ENCODE measurements at regions not wholly inside any gene's neighbourhood (a gene's known extent, or its start where the extent isn't known, plus 50 kb on each side); places are given as distances from the start of the nearest gene placed in this dataset.

DNA sequence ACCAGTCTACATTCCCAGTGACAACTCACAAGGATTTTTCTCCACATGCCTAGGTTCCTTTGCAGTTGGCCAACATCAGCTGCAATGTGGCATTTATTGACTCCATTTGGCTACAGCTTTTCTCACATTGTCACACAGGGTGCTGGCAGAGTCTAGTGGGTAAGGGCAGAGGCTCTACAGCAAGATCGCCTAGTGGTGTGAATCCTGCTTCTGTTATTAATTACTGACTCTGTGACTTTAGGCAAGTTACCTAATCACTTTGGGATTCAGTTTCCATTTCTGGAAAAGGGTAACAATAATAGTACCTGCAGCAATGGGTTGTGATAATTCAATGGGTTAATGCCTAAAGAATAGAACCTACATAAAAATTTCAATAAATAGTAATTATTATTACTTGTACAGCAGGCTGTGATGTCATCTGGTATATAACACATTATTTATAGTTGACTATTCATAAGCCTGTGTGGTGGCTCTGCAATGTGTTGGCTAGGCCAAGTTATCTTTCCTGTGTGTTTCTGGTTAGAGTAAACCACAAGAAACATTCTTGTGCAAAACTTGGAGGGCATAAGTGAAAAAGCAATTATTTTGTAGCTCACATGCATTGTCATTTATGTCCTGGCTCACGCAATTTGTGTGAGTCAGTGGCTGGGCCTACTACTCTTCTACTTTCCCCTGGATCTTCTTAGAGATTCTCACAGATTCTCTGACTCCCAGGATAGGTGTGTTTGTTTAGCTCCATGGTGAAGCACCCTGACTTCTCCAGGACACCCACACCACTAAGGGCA lies 59.5 kb downstream of the PTGS2 start:
- H3K4me3 ChIP-seq (ENCODE audit: low read length in 2 of 2), result no peak overlapping the region
- peaks cover 4 to 17% of the 10 kb centered on the region in 2 donors for H3K4me1 ChIP-seq (ENCODE audit: control insufficient read depth in 2 of 2, insufficient read depth in 2 of 2, low read length in 2 of 2)
- no peaks in the 10 kb centered on the region for H3K9me3 ChIP-seq (ENCODE audit: control insufficient read depth in 2 of 2, insufficient read depth in 1 of 2, low read length in 1 of 2)
- 71% methylated on average over 2 of the region's 2 CpGs for WGBS
- H3K27ac ChIP-seq (ENCODE audit: low read depth in 1 of 2, low read length in 1 of 2), result no peak overlapping the region
- H3K36me3 ChIP-seq (ENCODE audit: control insufficient read depth in 2 of 2, insufficient read depth in 2 of 2, low read length in 1 of 2), result no peaks in the 10 kb centered on the region
- no peaks in the 10 kb centered on the region for H3K27me3 ChIP-seq (ENCODE audit: control insufficient read depth in 2 of 2, insufficient read depth in 1 of 2, low read length in 1 of 2)
- peak in 2 of 9 donors; percentile 13 to 50 for DNase-seq (ENCODE audit: low read depth in 6 of 9, low spot score in 9 of 9)

DNA sequence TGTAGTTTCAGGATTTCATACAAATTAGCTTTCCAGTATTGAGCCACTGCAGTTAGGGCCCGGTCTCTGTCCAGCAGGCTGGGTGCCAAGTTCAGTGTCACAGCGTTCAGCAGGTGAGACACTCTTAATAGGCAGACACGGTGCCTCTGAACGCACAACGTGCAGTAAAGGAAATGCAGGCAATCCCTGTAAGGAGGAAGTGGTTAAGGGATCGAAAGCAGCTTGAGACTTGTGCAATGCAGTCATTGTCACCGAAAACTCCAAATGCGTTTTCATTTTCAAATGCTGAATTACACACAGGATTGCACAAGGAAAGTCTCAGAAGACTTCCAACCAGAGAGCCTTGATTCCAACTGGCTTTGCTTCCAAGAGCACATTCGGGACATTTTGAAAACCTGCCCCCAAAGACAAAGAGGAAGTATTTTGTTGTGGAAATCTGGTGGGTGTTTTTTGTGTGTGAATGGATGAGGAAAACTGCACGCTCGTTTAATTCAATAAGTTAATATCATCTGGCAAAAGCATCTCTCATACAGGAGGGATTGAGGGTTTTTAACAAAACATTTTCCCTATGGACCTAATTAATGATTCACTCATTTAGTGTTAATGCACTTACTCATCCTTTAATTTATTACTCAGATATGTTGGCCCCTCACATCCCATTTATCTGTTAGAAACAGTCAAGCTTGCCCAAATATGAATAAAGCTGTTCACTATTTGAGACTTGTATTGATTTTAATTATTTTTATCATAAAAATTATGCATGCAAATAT lies 61.6 kb downstream of the PTGS2 start:
- H3K27me3 ChIP-seq (ENCODE audit: control insufficient read depth in 2 of 2, insufficient read depth in 1 of 2, low read length in 1 of 2), result no peaks in the 10 kb centered on the region
- peak overlapping the region in 1 of 2 donors; percentile 34 for H3K27ac ChIP-seq (ENCODE audit: low read depth in 1 of 2, low read length in 1 of 2)
- DNase-seq (ENCODE audit: low read depth in 6 of 9, low spot score in 9 of 9), result peak; percentile 27 to 86 (median 55)
- H3K4me3 ChIP-seq (ENCODE audit: low read length in 2 of 2), result peak overlapping the region; percentile 32 to 42
- no peaks in the 10 kb centered on the region for H3K36me3 ChIP-seq (ENCODE audit: control insufficient read depth in 2 of 2, insufficient read depth in 2 of 2, low read length in 1 of 2)
- no peaks in the 10 kb centered on the region for H3K9me3 ChIP-seq (ENCODE audit: control insufficient read depth in 2 of 2, insufficient read depth in 1 of 2, low read length in 1 of 2)
- peaks cover 6 to 23% of the 10 kb centered on the region in 2 donors for H3K4me1 ChIP-seq (ENCODE audit: control insufficient read depth in 2 of 2, insufficient read depth in 2 of 2, low read length in 2 of 2)
- 4% methylated on average over 11 of the region's 11 CpGs for WGBS

DNA sequence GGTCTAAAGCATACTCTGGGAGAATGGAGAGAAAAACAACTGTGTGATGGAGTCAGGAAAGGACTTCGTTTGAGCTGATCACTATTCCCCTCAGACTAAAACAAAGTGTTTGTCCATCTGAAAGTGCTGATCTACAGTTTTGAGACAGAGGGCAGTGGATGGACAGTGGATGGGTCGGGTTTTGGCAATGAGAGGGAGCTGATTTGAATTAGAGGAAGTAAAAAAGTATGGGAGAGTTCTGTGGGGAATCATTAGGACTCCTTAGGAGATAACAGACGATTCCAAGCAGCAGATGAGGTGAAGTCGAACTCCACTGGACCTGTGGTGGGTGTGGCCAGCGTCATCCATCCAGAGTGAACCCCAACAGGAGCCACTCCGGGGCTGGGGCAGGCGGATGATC lies 62.3 kb downstream of the PTGS2 start:
- WGBS, result 46% methylated on average over 7 of the region's 7 CpGs
- Histone ChIP-seq H3K27ac (ENCODE audit: low read depth in 1 of 2, low read length in 1 of 2) (no peak overlapping the region), H3K9me3 (ENCODE audit: control insufficient read depth in 2 of 2, insufficient read depth in 1 of 2, low read length in 1 of 2) (no peaks in the 10 kb centered on the region), H3K4me3 (ENCODE audit: low read length in 2 of 2) (no peak overlapping the region), H3K4me1 (ENCODE audit: control insufficient read depth in 2 of 2, insufficient read depth in 2 of 2, low read length in 2 of 2) (peaks cover 6 to 23% of the 10 kb centered on the region in 2 donors), H3K27me3 (ENCODE audit: control insufficient read depth in 2 of 2, insufficient read depth in 1 of 2, low read length in 1 of 2) (no peaks in the 10 kb centered on the region), H3K36me3 (ENCODE audit: control insufficient read depth in 2 of 2, insufficient read depth in 2 of 2, low read length in 1 of 2) (no peaks in the 10 kb centered on the region)
- DNase-seq (ENCODE audit: low read depth in 6 of 9, low spot score in 9 of 9), result no peak

DNA sequence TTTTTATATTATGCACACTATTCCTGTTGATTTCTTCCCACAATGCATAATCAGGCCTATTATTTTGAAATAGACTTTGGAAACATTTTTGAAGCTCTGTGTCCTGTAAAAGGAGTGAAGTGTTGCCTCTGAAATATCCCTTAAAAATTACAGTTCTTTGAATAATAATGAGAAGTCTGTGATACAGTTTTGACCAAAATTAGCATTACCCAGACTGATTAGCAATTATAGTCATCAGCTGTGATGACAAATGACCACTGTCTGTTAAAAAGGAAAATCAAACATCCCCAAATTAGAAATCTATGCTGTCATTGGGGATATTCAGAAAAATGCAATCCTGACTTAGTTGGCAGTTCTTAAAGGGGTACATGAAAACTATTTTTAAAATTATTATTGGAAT lies 63.7 kb downstream of the PTGS2 start:
- no peak for DNase-seq (ENCODE audit: low read depth in 6 of 9, low spot score in 9 of 9)
- no peak overlapping the region for H3K27ac ChIP-seq (ENCODE audit: low read depth in 1 of 2, low read length in 1 of 2)
- peaks cover 6 to 23% of the 10 kb centered on the region in 2 donors for H3K4me1 ChIP-seq (ENCODE audit: control insufficient read depth in 2 of 2, insufficient read depth in 2 of 2, low read length in 2 of 2)
- H3K9me3 ChIP-seq (ENCODE audit: control insufficient read depth in 2 of 2, insufficient read depth in 1 of 2, low read length in 1 of 2), result no peaks in the 10 kb centered on the region
- no peaks in the 10 kb centered on the region for H3K27me3 ChIP-seq (ENCODE audit: control insufficient read depth in 2 of 2, insufficient read depth in 1 of 2, low read length in 1 of 2)
- no peak overlapping the region for H3K4me3 ChIP-seq (ENCODE audit: low read length in 2 of 2)
- no peaks in the 10 kb centered on the region for H3K36me3 ChIP-seq (ENCODE audit: control insufficient read depth in 2 of 2, insufficient read depth in 2 of 2, low read length in 1 of 2)

DNA sequence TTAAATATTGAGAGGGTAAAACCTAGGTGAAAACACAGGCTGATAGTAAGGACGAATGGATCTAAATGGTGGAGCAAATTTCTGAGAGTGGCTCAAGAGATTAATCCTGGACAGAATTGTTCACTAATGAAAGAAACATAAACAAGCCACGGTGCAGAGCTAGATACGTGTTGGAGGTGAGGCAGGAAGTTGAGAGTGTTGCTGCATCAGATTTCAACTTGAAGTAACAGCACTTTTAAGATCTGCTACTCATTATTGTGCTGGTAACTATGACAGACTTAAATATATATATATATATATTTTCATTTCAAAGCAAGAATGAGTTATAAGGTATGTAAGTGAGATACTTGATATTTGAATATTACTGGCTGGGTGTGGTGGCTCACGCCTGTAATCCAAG lies 64.9 kb downstream of the PTGS2 start:
- DNase-seq (ENCODE audit: low read depth in 6 of 9, low spot score in 9 of 9), result peak in 2 of 9 donors; percentile 12 to 30
- Histone ChIP-seq H3K4me1 (ENCODE audit: control insufficient read depth in 2 of 2, insufficient read depth in 2 of 2, low read length in 2 of 2) (peaks cover 6 to 15% of the 10 kb centered on the region in 2 donors), H3K4me3 (ENCODE audit: low read length in 2 of 2) (no peak overlapping the region), H3K27ac (ENCODE audit: low read depth in 1 of 2, low read length in 1 of 2) (peak overlapping the region in 1 of 2 donors; percentile 15), H3K36me3 (ENCODE audit: control insufficient read depth in 2 of 2, insufficient read depth in 2 of 2, low read length in 1 of 2) (no peaks in the 10 kb centered on the region), H3K9me3 (ENCODE audit: control insufficient read depth in 2 of 2, insufficient read depth in 1 of 2, low read length in 1 of 2) (no peaks in the 10 kb centered on the region), H3K27me3 (ENCODE audit: control insufficient read depth in 2 of 2, insufficient read depth in 1 of 2, low read length in 1 of 2) (no peaks in the 10 kb centered on the region)
- 56% methylated on average over 4 of the region's 4 CpGs for WGBS

DNA sequence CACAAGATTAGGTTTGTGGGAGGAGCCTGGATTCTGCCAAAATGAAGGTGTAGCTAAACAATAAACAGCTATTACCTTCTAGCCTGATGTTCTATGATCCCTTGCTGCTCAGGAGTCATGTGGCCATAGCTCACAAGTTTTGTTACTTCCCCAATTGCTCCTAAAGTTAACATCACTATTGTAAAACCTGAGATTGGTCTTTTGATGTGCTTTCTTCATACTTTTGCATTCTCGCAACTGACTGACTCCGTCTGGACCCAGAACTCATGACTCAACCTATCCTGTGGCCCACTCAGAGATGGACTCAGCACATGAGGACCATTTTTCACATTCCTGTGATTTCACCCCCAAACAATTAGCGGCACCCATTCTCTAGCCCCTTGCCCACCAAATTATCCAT lies 69.1 kb downstream of the PTGS2 start:
- 99% methylated on average over 3 of the region's 3 CpGs for WGBS
- DNase-seq (ENCODE audit: low read depth in 6 of 9, low spot score in 9 of 9), result no peak

DNA sequence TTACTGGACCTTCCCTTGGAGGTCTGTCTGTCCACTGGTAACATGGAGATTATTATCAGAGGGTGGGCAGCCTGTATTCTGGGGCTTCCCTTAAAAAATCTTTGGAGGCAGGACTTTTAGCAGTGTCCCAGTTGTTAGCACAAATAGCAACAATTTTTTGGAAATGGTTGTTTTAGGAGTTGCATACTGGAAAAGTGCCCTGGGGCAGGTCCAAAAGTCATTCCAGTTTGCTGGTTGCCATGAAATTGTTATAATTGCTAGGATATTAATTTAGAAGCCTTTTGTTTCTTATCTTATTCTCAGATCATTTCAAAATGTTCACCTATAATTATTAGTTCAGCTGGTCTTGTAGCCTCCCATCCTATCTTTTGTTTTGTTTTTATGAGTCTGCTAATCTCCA lies 71.0 kb downstream of the PTGS2 start:
- DNase-seq (ENCODE audit: low read depth in 6 of 9, low spot score in 9 of 9), result no peak
- H3K27ac ChIP-seq (ENCODE audit: low read depth in 1 of 2, low read length in 1 of 2), result no peak overlapping the region
- H3K4me3 ChIP-seq (ENCODE audit: low read length in 2 of 2), result no peak overlapping the region
- H3K36me3 ChIP-seq (ENCODE audit: control insufficient read depth in 2 of 2, insufficient read depth in 2 of 2, low read length in 1 of 2), result no peaks in the 10 kb centered on the region
- no peaks in the 10 kb centered on the region for H3K27me3 ChIP-seq (ENCODE audit: control insufficient read depth in 2 of 2, insufficient read depth in 1 of 2, low read length in 1 of 2)
- no peaks in the 10 kb centered on the region for H3K4me1 ChIP-seq (ENCODE audit: control insufficient read depth in 2 of 2, insufficient read depth in 2 of 2, low read length in 2 of 2)
- H3K9me3 ChIP-seq (ENCODE audit: control insufficient read depth in 2 of 2, insufficient read depth in 1 of 2, low read length in 1 of 2), result no peaks in the 10 kb centered on the region

More for the DNA sequence above, 69.1 kb downstream of the PTGS2 start:
- no peak overlapping the region for H3K27ac ChIP-seq (ENCODE audit: low read depth in 1 of 2, low read length in 1 of 2)
- H3K4me1 ChIP-seq (ENCODE audit: control insufficient read depth in 2 of 2, insufficient read depth in 2 of 2, low read length in 2 of 2), result peaks cover 2 to 6% of the 10 kb centered on the region in 2 donors
- H3K4me3 ChIP-seq (ENCODE audit: low read length in 2 of 2), result no peak overlapping the region
- no peaks in the 10 kb centered on the region for H3K27me3 ChIP-seq (ENCODE audit: control insufficient read depth in 2 of 2, insufficient read depth in 1 of 2, low read length in 1 of 2)
- H3K9me3 ChIP-seq (ENCODE audit: control insufficient read depth in 2 of 2, insufficient read depth in 1 of 2, low read length in 1 of 2), result no peaks in the 10 kb centered on the region
- no peaks in the 10 kb centered on the region for H3K36me3 ChIP-seq (ENCODE audit: control insufficient read depth in 2 of 2, insufficient read depth in 2 of 2, low read length in 1 of 2)

DNA sequence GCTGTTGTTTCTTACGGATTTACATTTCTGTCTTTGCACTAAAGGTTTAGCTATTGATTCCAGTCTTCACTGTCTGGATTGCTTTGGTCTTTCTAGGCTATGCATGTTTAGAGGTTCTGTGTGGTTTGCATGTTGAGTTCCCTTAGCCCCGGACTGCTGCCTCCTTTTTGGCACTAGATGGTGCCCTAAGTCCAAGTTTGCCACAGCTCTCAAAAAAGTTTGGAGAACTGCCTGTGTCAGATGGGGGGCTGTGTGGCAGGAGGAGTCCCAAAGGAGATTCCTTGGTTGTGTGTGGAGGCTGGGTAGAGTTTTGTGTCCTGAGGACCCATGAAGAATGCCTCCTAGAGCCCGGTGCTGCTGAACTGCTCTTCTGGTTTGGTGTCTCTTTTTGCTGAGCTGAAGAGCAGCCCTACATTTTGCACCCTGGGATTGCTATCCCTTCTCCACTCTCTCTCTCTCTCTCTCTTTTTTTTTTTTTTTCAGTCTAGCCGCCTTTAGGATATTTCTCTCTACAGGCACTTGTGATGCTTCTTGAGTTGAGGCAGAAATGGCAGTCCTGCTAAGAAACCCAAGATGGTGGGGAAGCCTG lies 74.4 kb downstream of the PTGS2 start:
- H3K4me3 ChIP-seq (ENCODE audit: low read length in 2 of 2), result no peak overlapping the region
- no peaks in the 10 kb centered on the region for H3K4me1 ChIP-seq (ENCODE audit: control insufficient read depth in 2 of 2, insufficient read depth in 2 of 2, low read length in 2 of 2)
- no peaks in the 10 kb centered on the region for H3K27me3 ChIP-seq (ENCODE audit: control insufficient read depth in 2 of 2, insufficient read depth in 1 of 2, low read length in 1 of 2)
- H3K36me3 ChIP-seq (ENCODE audit: control insufficient read depth in 2 of 2, insufficient read depth in 2 of 2, low read length in 1 of 2), result no peaks in the 10 kb centered on the region
- H3K27ac ChIP-seq (ENCODE audit: low read depth in 1 of 2, low read length in 1 of 2), result no peak overlapping the region
- H3K9me3 ChIP-seq (ENCODE audit: control insufficient read depth in 2 of 2, insufficient read depth in 1 of 2, low read length in 1 of 2), result no peaks in the 10 kb centered on the region
- peak in 5 of 9 donors; percentile 17 to 60 (median 37) for DNase-seq (ENCODE audit: low read depth in 6 of 9, low spot score in 9 of 9)
- WGBS, result 67% methylated on average over 4 of the region's 4 CpGs

DNA sequence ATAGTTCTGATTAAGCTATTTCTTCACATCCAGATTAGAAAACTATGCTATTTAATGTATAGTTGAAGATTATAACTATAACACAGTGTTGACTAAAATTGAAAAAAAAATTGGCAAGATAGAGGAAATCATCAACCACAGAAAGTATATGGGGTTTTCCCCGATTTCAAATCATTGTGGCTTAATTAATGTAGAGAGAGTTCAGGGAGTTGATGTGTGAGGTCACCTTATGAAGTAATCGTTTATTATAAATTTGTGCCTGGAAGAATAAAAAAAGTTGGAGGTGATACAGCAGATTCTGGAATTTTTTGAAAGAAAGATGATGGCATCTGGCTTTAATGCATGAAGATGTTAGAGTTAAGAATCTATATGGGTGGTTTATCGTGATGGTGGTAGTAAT lies 84.3 kb downstream of the PTGS2 start:
- Histone ChIP-seq H3K27ac (ENCODE audit: low read depth in 1 of 2, low read length in 1 of 2) (no peak overlapping the region), H3K4me1 (ENCODE audit: control insufficient read depth in 2 of 2, insufficient read depth in 2 of 2, low read length in 2 of 2) (no peaks in the 10 kb centered on the region), H3K9me3 (ENCODE audit: control insufficient read depth in 2 of 2, insufficient read depth in 1 of 2, low read length in 1 of 2) (no peaks in the 10 kb centered on the region), H3K4me3 (ENCODE audit: low read length in 2 of 2) (no peak overlapping the region), H3K36me3 (ENCODE audit: control insufficient read depth in 2 of 2, insufficient read depth in 2 of 2, low read length in 1 of 2) (no peaks in the 10 kb centered on the region), H3K27me3 (ENCODE audit: control insufficient read depth in 2 of 2, insufficient read depth in 1 of 2, low read length in 1 of 2) (no peaks in the 10 kb centered on the region)
- no peak for DNase-seq (ENCODE audit: low read depth in 6 of 9, low spot score in 9 of 9)
- 88% methylated on average over 3 of the region's 3 CpGs for WGBS
